DND-41 (cell line): ENCODE measurements at regions not wholly inside any gene's neighbourhood (a gene's known extent, or its start where the extent isn't known, plus 50 kb on each side); places are given as distances from the start of the nearest gene placed in this dataset.

Experiments
- ATAC-seq: fragments of 200-7000 bp; cut with Tn5 transposase; 3 replicates; pipeline ENCODE4 v1.9.1; 2021; ENCODE audit warnings: low read depth; ENCODE audit not compliant: insufficient read depth
- DNase-seq: peaks from one replicate; pipeline ENCODE4 v3.0.0-alpha.2; 2020
- H2AFZ ChIP-seq: 2 replicates; pipeline ENCODE4 v1.6.0; 2012; ENCODE audit warnings: low read depth, low read length
- H3K27ac ChIP-seq: 2 replicates; pipeline ENCODE4 v1.5.1; 2012; ENCODE audit warnings: low read length, inconsistent platforms
- H3K27me3 ChIP-seq: fragments of 200-600 bp; sonication (generic); 2 replicates; pipeline ENCODE4 v1.6.0; 2012; ENCODE audit warnings: low read length, mild to moderate bottlenecking, inconsistent platforms; ENCODE audit not compliant: insufficient read depth, poor library complexity
- H3K36me3 ChIP-seq: 2 replicates; pipeline ENCODE4 v1.5.1; 2012; ENCODE audit warnings: low read length, inconsistent platforms; ENCODE audit not compliant: insufficient read depth
- H3K4me1 ChIP-seq: 2 replicates; pipeline ENCODE4 v1.5.1; 2012; ENCODE audit warnings: mild to moderate bottlenecking, low read length; ENCODE audit not compliant: insufficient read depth
- H3K4me2 ChIP-seq: 2 replicates; pipeline ENCODE4 v1.6.0; 2012; ENCODE audit warnings: mild to moderate bottlenecking, moderate library complexity, low read length, inconsistent platforms; ENCODE audit not compliant: insufficient read depth
- H3K4me3 ChIP-seq, 2 experiments: fragments of 200-600 bp in 1 of 2; shearing (Covaris generic) in 1 of 2; 2 replicates each; pipeline ENCODE4 v1.5.1; 2012 to 2016; ENCODE audit warnings: inconsistent platforms in 2 of 2, low read length in 2 of 2, mild to moderate bottlenecking in 2 of 2, low read depth in 1 of 2, moderate library complexity in 1 of 2
- H3K79me2 ChIP-seq: 2 replicates; pipeline ENCODE4 v1.6.0; 2012; ENCODE audit warnings: low read length, inconsistent platforms; ENCODE audit not compliant: insufficient read depth
- H3K9ac ChIP-seq: 2 replicates; pipeline ENCODE4 v1.6.0; 2012; ENCODE audit warnings: low read depth, mild to moderate bottlenecking, inconsistent platforms, low read length, moderate library complexity
- H3K9me3 ChIP-seq: 2 replicates; pipeline ENCODE4 v1.5.1; 2012; ENCODE audit warnings: low read length, moderate library complexity, mild to moderate bottlenecking, inconsistent platforms; ENCODE audit not compliant: insufficient read depth, severe bottlenecking
- H4K20me1 ChIP-seq: 2 replicates; pipeline ENCODE4 v1.6.0; 2012; ENCODE audit warnings: low read length; ENCODE audit not compliant: insufficient read depth
- CTCF ChIP-seq: IDR thresholded peaks from 2 replicates; pipeline ENCODE4 v1.5.1; 2012; ENCODE audit warnings: borderline replicate concordance, low read length, moderate library complexity, mild to moderate bottlenecking; ENCODE audit not compliant: poor library complexity, severe bottlenecking; ENCODE audit errors: extremely low read depth
- EZH2 ChIP-seq: IDR thresholded peaks from 3 replicates; pipeline ENCODE4 v1.6.1; 2012; ENCODE audit warnings: borderline replicate concordance, low read depth, mild to moderate bottlenecking, moderate library complexity, low read length, inconsistent platforms; ENCODE audit not compliant: severe bottlenecking

GRCh38 chr10:47245731-47246350, 54.2 kb upstream of the GDF10 start:
- Histone ChIP-seq H3K4me2 (no peak overlapping the region), H3K36me3 (no peaks in the 10 kb centered on the region), H3K27me3 (no peaks in the 10 kb centered on the region), H2AFZ (no peak overlapping the region), H4K20me1 (no peaks in the 10 kb centered on the region), H3K9me3 (no peaks in the 10 kb centered on the region), H3K9ac (no peak overlapping the region), H3K79me2 (no peaks in the 10 kb centered on the region), H3K4me1 (peaks cover 9% of the 10 kb centered on the region), H3K27ac (no peak overlapping the region; the same call in 1 of the 2 replicates), H3K4me3 (no peak overlapping the region)
- ATAC-seq, result no peak
- no peak for DNase-seq
- no peak for TF ChIP-seq CTCF
- no peak for TF ChIP-seq EZH2

- H3K36me3 ChIP-seq, result no peaks in the 10 kb centered on the region
- ATAC-seq (no peak), DNase-seq (no peak)
- H3K79me2 ChIP-seq, result no peaks in the 10 kb centered on the region
- H3K9me3 ChIP-seq, result no peaks in the 10 kb centered on the region
- no peaks in the 10 kb centered on the region for H4K20me1 ChIP-seq
- no peaks in the 10 kb centered on the region for H3K27me3 ChIP-seq
- TF ChIP-seq CTCF (no peak), EZH2 (no peak)
- no peak overlapping the region for H3K4me2 ChIP-seq
- peaks cover 15% of the 10 kb centered on the region for H3K4me1 ChIP-seq
- H3K4me3 ChIP-seq, result no peak overlapping the region
- H3K9ac ChIP-seq, result no peak overlapping the region
- no peak overlapping the region for H3K27ac ChIP-seq
- no peak overlapping the region for H2AFZ ChIP-seq
Measured at GRCh38 chr10:47246406-47247147, 53.4 kb upstream of the GDF10 start.

- no peak for DNase-seq
- H3K4me2 ChIP-seq, result no peak overlapping the region
- H3K27me3 ChIP-seq, result no peaks in the 10 kb centered on the region
- no peaks in the 10 kb centered on the region for H3K9me3 ChIP-seq
- TF ChIP-seq EZH2 (no peak), CTCF (no peak)
- no peak overlapping the region for H3K9ac ChIP-seq
- ATAC-seq, result no peak
- peaks cover 23% of the 10 kb centered on the region for H3K4me1 ChIP-seq
- H3K36me3 ChIP-seq, result no peaks in the 10 kb centered on the region
- H3K4me3 ChIP-seq, result no peak overlapping the region
- no peaks in the 10 kb centered on the region for H4K20me1 ChIP-seq
- no peaks in the 10 kb centered on the region for H3K79me2 ChIP-seq
- no peak overlapping the region for H3K27ac ChIP-seq
- no peak overlapping the region for H2AFZ ChIP-seq
Measured at GRCh38 chr10:47247148-47248059, 52.6 kb upstream of the GDF10 start.
